RWPE1 (cell line): ENCODE measurements at regions not wholly inside any gene's neighbourhood (a gene's known extent, or its start where the extent isn't known, plus 50 kb on each side); places are given as distances from the start of the nearest gene placed in this dataset.

ENCODE experiments used
- CTCF ChIA-PET: fragments of 350-600 bp; sonication (Branson Sonifier 250); formaldehyde crosslinking; extraction: SDS; loops from one replicate; lab custom pipeline; 2021; lab: Yijun Ruan, JAX
- POLR2A ChIA-PET: fragments of 400-600 bp; formaldehyde crosslinking; extraction: SDS; loops from one replicate; lab custom pipeline; 2020; ENCODE audit warnings: antibody characterized with exemption; ENCODE audit not compliant: low non-redundant PET; lab: Yijun Ruan, JAX
- DNase-seq: peaks from one replicate; pipeline ENCODE4 v3.0.0; 2012; ENCODE audit warnings: low spot score
- H3K27ac ChIP-seq: fragments of 450-650 bp; 2 replicates; pipeline ENCODE4 v1.5.1; 2017
- CTCF ChIP-seq: fragments of 450-650 bp; conservative IDR thresholded peaks from 2 replicates; pipeline ENCODE4 v1.5.1; 2017; ENCODE audit warnings: low read depth, mild to moderate bottlenecking

GRCh38 chr20:11210611-11211010 lies 536.8 kb upstream of the JAG1 start:
- no peak overlapping the region for H3K27ac ChIP-seq
- DNase-seq = no peak
- ChIA-PET CTCF (no interaction called here), POLR2A (no interaction called here)
- no peak for TF ChIP-seq CTCF

GRCh38 chr20:11212272-11212671 lies 538.5 kb upstream of the JAG1 start:
- H3K27ac ChIP-seq = no peak overlapping the region
- POLR2A ChIA-PET = no interaction called here
- no peak for DNase-seq
- TF ChIP-seq CTCF = no peak
- CTCF ChIA-PET = no interaction called here

- POLR2A ChIA-PET = no interaction called here
- H3K27ac ChIP-seq = no peak overlapping the region
- no peak for TF ChIP-seq CTCF
- DNase-seq = no peak
- CTCF ChIA-PET = no interaction called here
These were observed 539.1 kb upstream of the JAG1 start for GRCh38 chr20:11212902-11213301.

- H3K27ac ChIP-seq = no peak overlapping the region
- DNase-seq = no peak
- CTCF ChIA-PET = interaction anchor here (0.7 to 1.1 kb wide), 4 partner anchors 24 to 333 kb away, joined by 3 to 5 read pairs (median 4); no protein-coding TSS in a partner anchor
- no peak for TF ChIP-seq CTCF
- POLR2A ChIA-PET = no interaction called here
These were observed 540.5 kb upstream of the JAG1 start for GRCh38 chr20:11214256-11214840.

GRCh38 chr20:11216451-11217314 lies 542.9 kb upstream of the JAG1 start:
- ChIA-PET POLR2A (no interaction called here), CTCF (no interaction called here)
- no peak for DNase-seq
- TF ChIP-seq CTCF = no peak
- no peak overlapping the region for H3K27ac ChIP-seq

GRCh38 chr20:11217326-11218172 lies 543.8 kb upstream of the JAG1 start:
- DNase-seq = no peak
- H3K27ac ChIP-seq = no peak overlapping the region
- POLR2A ChIA-PET = no interaction called here

More at GRCh38 chr20:11217326-11218172, 543.8 kb upstream of the JAG1 start:
- CTCF ChIA-PET = interaction anchor here (0.6 kb wide), 2 partner anchors 12 to 543 kb away, joined by 3 read pairs; no protein-coding TSS in a partner anchor
- TF ChIP-seq CTCF = no peak
